ENCODE measurements at regions not wholly inside any gene's neighbourhood (a gene's known extent, or its start where the extent isn't known, plus 50 kb on each side); places are given as distances from the start of the nearest gene placed in this dataset.
A peak's percentile ranks its signal among the peaks of the same experiment; 100 is the strongest.
"Not testable (repeated sequence)": the region's sequence is repeated elsewhere in the genome, so short reads cannot be mapped to it uniquely, and the experiment has no call there.

- H3K9me3 ChIP-seq: no peaks in the 10 kb centered on the region
- ATAC-seq: no peak
- POLR2A ChIA-PET: no interaction called here
- no peak for FAIRE-seq
- TF ChIP-seq ZNF302 (CRISPR knock-in tag; IDR thresholded peaks at IDR 0.05): no peak
- TF ChIP-seq HDAC2 (IDR thresholded peaks at IDR 0.05): no peak
- TF ChIP-seq GATA3 (IDR thresholded peaks at IDR 0.05; ENCODE audit: borderline replicate concordance): no peak
- TF ChIP-seq EHMT2 (IDR thresholded peaks at IDR 0.05; ENCODE audit: low read depth): no peak
- no peak for TF ChIP-seq RARB (CRISPR knock-in tag; IDR thresholded peaks at IDR 0.05)
- TF ChIP-seq HMGXB4 (CRISPR knock-in tag; IDR thresholded peaks at IDR 0.05; ENCODE audit: borderline replicate concordance): no peak
- TF ChIP-seq EP300 (IDR thresholded peaks at IDR 0.05): no peak
- TF ChIP-seq ESRRA (IDR thresholded peaks at IDR 0.05; ENCODE audit: borderline replicate concordance, low read length): no peak
- TF ChIP-seq NPAS2 (CRISPR knock-in tag; IDR thresholded peaks at IDR 0.05; ENCODE audit: borderline replicate concordance): no peak
- TF ChIP-seq, protein P1, sequence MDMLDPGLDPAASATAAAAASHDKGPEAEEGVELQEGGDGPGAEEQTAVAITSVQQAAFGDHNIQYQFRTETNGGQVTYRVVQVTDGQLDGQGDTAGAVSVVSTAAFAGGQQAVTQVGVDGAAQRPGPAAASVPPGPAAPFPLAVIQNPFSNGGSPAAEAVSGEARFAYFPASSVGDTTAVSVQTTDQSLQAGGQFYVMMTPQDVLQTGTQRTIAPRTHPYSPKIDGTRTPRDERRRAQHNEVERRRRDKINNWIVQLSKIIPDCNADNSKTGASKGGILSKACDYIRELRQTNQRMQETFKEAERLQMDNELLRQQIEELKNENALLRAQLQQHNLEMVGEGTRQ (IDR thresholded peaks at IDR 0.05): no peak
- H3K4me1 ChIP-seq: no peaks in the 10 kb centered on the region
- H3K27ac ChIP-seq: no peak overlapping the region
- CTCF ChIA-PET: no interaction called here
- no peak for DNase-seq (ENCODE audit: low read depth in 1 of 2, low spot score in 1 of 2)
- no peak overlapping the region for H3K4me2 ChIP-seq
- no peak overlapping the region for H3K4me3 ChIP-seq
- WGBS (ENCODE audit: missing lambda C conversion rate): 0% methylated on average over 6 of the region's 6 CpGs
These were observed 112.9 kb upstream of the ZKSCAN2 start for GRCh38 chr16:25370541-25370940.

GRCh38 chr16:25367773-25368524 is 110.3 kb upstream of the ZKSCAN2 start:
- TF ChIP-seq CEBPB (IDR thresholded peaks at IDR 0.05): peak in 1 of 2 experiments; percentile 15; a peak in 1 of 4 replicates
- no peak for TF ChIP-seq RFX5 (IDR thresholded peaks at IDR 0.05)
- no peak for TF ChIP-seq NR3C1 (IDR thresholded peaks at IDR 0.05)
- TF ChIP-seq REST (IDR thresholded peaks at IDR 0.05): no peak
- Histone ChIP-seq H3K4me2 (no peak overlapping the region), H3K9me3 (no peaks in the 10 kb centered on the region), H3K27ac (no peak overlapping the region), H3K4me1 (no peaks in the 10 kb centered on the region), H3K4me3 (no peak overlapping the region)
- ATAC-seq (no peak), DNase-seq (ENCODE audit: low read depth in 1 of 2, low spot score in 1 of 2) (no peak), FAIRE-seq (no peak)
- POLR2A ChIA-PET: no interaction called here
- 29% methylated on average over 8 of the region's 8 CpGs for WGBS (ENCODE audit: missing lambda C conversion rate)
- CTCF ChIA-PET: interaction anchor here (0.5 to 0.6 kb wide), 2 partner anchors 54 to 1326 kb away, joined by 3 to 4 read pairs; no protein-coding TSS in a partner anchor

DNA sequence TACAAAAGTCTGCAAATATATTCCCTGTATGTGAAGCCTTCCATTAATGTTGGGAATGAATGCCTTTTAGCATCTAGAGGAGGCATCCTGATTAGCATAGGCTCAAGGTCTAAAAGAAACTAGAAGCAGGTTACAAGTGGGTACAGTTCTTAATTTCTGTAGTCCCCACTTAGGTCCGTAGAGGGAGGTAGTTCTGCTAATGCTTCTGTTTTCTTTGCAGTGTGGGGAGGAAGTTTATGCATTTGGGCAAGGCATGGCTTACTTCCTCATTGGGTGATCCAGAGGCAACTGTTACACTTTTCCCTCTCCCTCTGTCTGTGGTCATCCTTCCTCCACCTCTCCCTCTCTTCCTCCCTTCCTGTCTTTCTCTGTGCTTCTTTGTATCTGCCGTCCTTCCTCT is 108.4 kb upstream of the ZKSCAN2 start:
- CTCF ChIA-PET: interaction anchor here (0.7 kb wide), 1 partner anchor 102 kb away, joined by 3 read pairs; no protein-coding TSS in a partner anchor
- POLR2A ChIA-PET: no interaction called here
- 2% methylated on average over 2 of the region's 2 CpGs for WGBS (ENCODE audit: missing lambda C conversion rate)
- no peak for FAIRE-seq
- TF ChIP-seq JUNB (IDR thresholded peaks at IDR 0.05) (no peak), MAFK (IDR thresholded peaks at IDR 0.05; ENCODE audit: partially characterized antibody) (no peak)
- ATAC-seq: no peak
- no peak overlapping the region for H3K4me2 ChIP-seq
- no peak overlapping the region for H3K4me3 ChIP-seq
- H3K9me3 ChIP-seq: no peaks in the 10 kb centered on the region
- DNase-seq (ENCODE audit: low read depth in 1 of 2, low spot score in 1 of 2): no peak
- no peak overlapping the region for H3K27ac ChIP-seq
- H3K4me1 ChIP-seq: no peaks in the 10 kb centered on the region

DNA sequence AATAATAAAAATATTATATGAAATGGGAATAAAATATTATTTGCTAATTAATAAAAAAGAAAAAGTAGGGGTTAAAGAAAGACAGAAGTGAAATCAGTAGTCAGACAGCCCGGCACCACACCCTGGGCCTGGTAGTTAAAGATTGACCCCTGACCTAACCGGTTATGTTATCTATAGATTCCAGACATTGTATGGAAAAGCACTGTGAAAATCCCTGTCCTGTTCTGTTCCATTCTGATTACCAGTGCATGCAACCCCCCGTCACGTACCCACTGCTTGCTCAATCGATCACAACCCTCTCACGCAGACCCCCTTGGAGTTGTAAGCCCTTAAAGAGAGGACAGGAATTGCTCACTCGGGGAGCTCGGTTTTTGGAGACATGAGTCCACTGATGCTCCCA is 101.9 kb upstream of the ZKSCAN2 start:
- CTCF ChIA-PET, FAIRE-seq: not testable (repeated sequence)

More for the DNA sequence above, 101.9 kb upstream of the ZKSCAN2 start:
- WGBS (ENCODE audit: missing lambda C conversion rate): 13% methylated on average over 8 of the region's 8 CpGs
- H3K27ac ChIP-seq; ATAC-seq; H3K4me3 ChIP-seq; H3K4me2 ChIP-seq; DNase-seq (ENCODE audit: low read depth in 1 of 2, low spot score in 1 of 2); POLR2A ChIA-PET; H3K9me3 ChIP-seq; H3K4me1 ChIP-seq: not testable (repeated sequence)
